Choroid plexus epithelial cell (primary cell): ENCODE measurements at regions not wholly inside any gene's neighbourhood (a gene's known extent, or its start where the extent isn't known, plus 50 kb on each side); places are given as distances from the start of the nearest gene placed in this dataset.
"Not testable (repeated sequence)": the region's sequence is repeated elsewhere in the genome, so short reads cannot be mapped to it uniquely, and the experiment has no call there.

ENCODE experiments used
- DNase-seq: peaks from one replicate; pipeline ENCODE4 v3.0.0-alpha.2; 2010; ENCODE audit warnings: low read depth
- H3K4me3 ChIP-seq: 2 replicates; pipeline ENCODE4 v1.5.1; 2011; ENCODE audit warnings: low read depth, mild to moderate bottlenecking, control low read depth, low read length, moderate library complexity
- CTCF ChIP-seq: conservative IDR thresholded peaks from 2 replicates; pipeline ENCODE4 v1.5.1; 2011; ENCODE audit warnings: low read depth, mild to moderate bottlenecking, control low read depth, inconsistent platforms, low read length, moderate library complexity

GRCh38 chr5:173488144-173488543, 128.3 kb downstream of the BOD1 start:
- no peak overlapping the region for H3K4me3 ChIP-seq
- DNase-seq, result no peak
- TF ChIP-seq CTCF, result no peak

GRCh38 chr5:173487300-173487699, 129.2 kb downstream of the BOD1 start:
- TF ChIP-seq CTCF, result no peak
- no peak for DNase-seq
- H3K4me3 ChIP-seq, result no peak overlapping the region

GRCh38 chr5:173486355-173487225, 129.9 kb downstream of the BOD1 start:
- DNase-seq, result no peak
- H3K4me3 ChIP-seq, result no peak overlapping the region
- no peak for TF ChIP-seq CTCF

GRCh38 chr5:173484569-173484968, 131.9 kb downstream of the BOD1 start:
- H3K4me3 ChIP-seq, result no peak overlapping the region
- no peak for TF ChIP-seq CTCF
- DNase-seq, result no peak

GRCh38 chr5:173483599-173483998, 132.9 kb downstream of the BOD1 start:
- not testable (repeated sequence) for DNase-seq, H3K4me3 ChIP-seq

GRCh38 chr5:173483160-173483559, 133.3 kb downstream of the BOD1 start:
- no peak for TF ChIP-seq CTCF
- no peak overlapping the region for H3K4me3 ChIP-seq
- no peak for DNase-seq

- TF ChIP-seq CTCF, result no peak
- H3K4me3 ChIP-seq, result no peak overlapping the region
- DNase-seq, result no peak
Measured at GRCh38 chr5:173481821-173482220, 134.6 kb downstream of the BOD1 start.
